CD4-positive, alpha-beta T cell treated with Interleukin-2 at 100 ng/mL for 4 hours (primary cell): ENCODE measurements at regions not wholly inside any gene's neighbourhood (a gene's known extent, or its start where the extent isn't known, plus 50 kb on each side); places are given as distances from the start of the nearest gene placed in this dataset.
"Not testable (repeated sequence)": the region's sequence is repeated elsewhere in the genome, so short reads cannot be mapped to it uniquely, and the experiment has no call there.

ENCODE experiments used
- DNase-seq: peaks from one replicate; pipeline ENCODE4 v3.0.0-alpha.2; 2020; ENCODE audit warnings: low spot score

GRCh38 chr5:57939771-57940170 is 457.2 kb upstream of the ACTBL2 start:
- DNase-seq = no peak

- no peak for DNase-seq
Observed at GRCh38 chr5:57939335-57939734, 456.7 kb upstream of the ACTBL2 start.

GRCh38 chr5:57938174-57938557 is 455.6 kb upstream of the ACTBL2 start:
- DNase-seq = no peak

GRCh38 chr5:57937501-57938173 is 455.0 kb upstream of the ACTBL2 start:
- no peak for DNase-seq

GRCh38 chr5:57937025-57937424 is 454.4 kb upstream of the ACTBL2 start:
- no peak for DNase-seq

- no peak for DNase-seq
Observed at GRCh38 chr5:57932761-57933160, 450.1 kb upstream of the ACTBL2 start.

GRCh38 chr5:57931807-57932206 is 449.2 kb upstream of the ACTBL2 start:
- no peak for DNase-seq

- no peak for DNase-seq
Observed at GRCh38 chr5:57931352-57931751, 448.7 kb upstream of the ACTBL2 start.

GRCh38 chr5:57929271-57929670 is 446.7 kb upstream of the ACTBL2 start:
- no peak for DNase-seq

- not testable (repeated sequence) for DNase-seq
Observed at GRCh38 chr5:57923094-57923493, 440.5 kb upstream of the ACTBL2 start.

- DNase-seq = no peak
Observed at GRCh38 chr5:57917004-57917403, 434.4 kb upstream of the ACTBL2 start.

GRCh38 chr5:57915536-57915935 is 432.9 kb upstream of the ACTBL2 start:
- no peak for DNase-seq

- no peak for DNase-seq
Observed at GRCh38 chr5:57911438-57911837, 428.8 kb upstream of the ACTBL2 start.

GRCh38 chr5:57906671-57907070 is 424.1 kb upstream of the ACTBL2 start:
- DNase-seq = no peak

GRCh38 chr5:57903458-57903857 is 420.8 kb upstream of the ACTBL2 start:
- no peak for DNase-seq

GRCh38 chr5:57902095-57902494 is 419.5 kb upstream of the ACTBL2 start:
- DNase-seq = no peak

GRCh38 chr5:57900381-57900944 is 417.9 kb upstream of the ACTBL2 start:
- no peak for DNase-seq

GRCh38 chr5:57896576-57896975 is 414.0 kb upstream of the ACTBL2 start:
- DNase-seq = no peak

GRCh38 chr5:57895766-57896165 is 413.2 kb upstream of the ACTBL2 start:
- DNase-seq = no peak

GRCh38 chr5:57893926-57894325 is 411.3 kb upstream of the ACTBL2 start:
- no peak for DNase-seq

- DNase-seq = no peak
Observed at GRCh38 chr5:57891443-57891842, 408.8 kb upstream of the ACTBL2 start.

GRCh38 chr5:57889558-57889957 is 406.9 kb upstream of the ACTBL2 start:
- DNase-seq = no peak

- no peak for DNase-seq
Observed at GRCh38 chr5:57887851-57888621, 405.4 kb upstream of the ACTBL2 start.
